ENCODE measurements at regions not wholly inside any gene's neighbourhood (a gene's known extent, or its start where the extent isn't known, plus 50 kb on each side); places are given as distances from the start of the nearest gene placed in this dataset.
"Not testable (repeated sequence)": the region's sequence is repeated elsewhere in the genome, so short reads cannot be mapped to it uniquely, and the experiment has no call there.

- no peak for DNase-seq
Observed at GRCh38 chr3:99295836-99296235, 342.6 kb upstream of the COL8A1 start.

GRCh38 chr3:99294092-99294491 is 344.3 kb upstream of the COL8A1 start:
- DNase-seq: not testable (repeated sequence)

GRCh38 chr3:99287876-99288275 is 350.5 kb upstream of the COL8A1 start:
- no peak for DNase-seq

GRCh38 chr3:99286266-99286845 is 352.0 kb upstream of the COL8A1 start:
- DNase-seq: no peak

GRCh38 chr3:99269606-99270351 is 368.3 kb upstream of the DCBLD2 start:
- DNase-seq: no peak

- DNase-seq: no peak
Observed at GRCh38 chr3:99256788-99257187, 355.3 kb upstream of the DCBLD2 start.

GRCh38 chr3:99253963-99254355 is 352.5 kb upstream of the DCBLD2 start:
- DNase-seq: no peak

GRCh38 chr3:99250821-99251355 is 349.4 kb upstream of the DCBLD2 start:
- DNase-seq: no peak

GRCh38 chr3:99250272-99250671 is 348.8 kb upstream of the DCBLD2 start:
- no peak for DNase-seq

GRCh38 chr3:99249627-99250026 is 348.1 kb upstream of the DCBLD2 start:
- no peak for DNase-seq

- no peak for DNase-seq
Observed at GRCh38 chr3:99248913-99249312, 347.4 kb upstream of the DCBLD2 start.

GRCh38 chr3:99248130-99248529 is 346.6 kb upstream of the DCBLD2 start:
- no peak for DNase-seq

- no peak for DNase-seq
Observed at GRCh38 chr3:99246010-99246654, 344.6 kb upstream of the DCBLD2 start.

GRCh38 chr3:99242271-99242670 is 340.8 kb upstream of the DCBLD2 start:
- no peak for DNase-seq

GRCh38 chr3:99240700-99241099 is 339.2 kb upstream of the DCBLD2 start:
- no peak for DNase-seq

GRCh38 chr3:99236576-99236975 is 335.1 kb upstream of the DCBLD2 start:
- DNase-seq: no peak

GRCh38 chr3:99232696-99233095 is 331.2 kb upstream of the DCBLD2 start:
- no peak for DNase-seq

- no peak for DNase-seq
Observed at GRCh38 chr3:99218468-99218867, 317.0 kb upstream of the DCBLD2 start.

- DNase-seq: no peak
Observed at GRCh38 chr3:99212969-99213368, 311.5 kb upstream of the DCBLD2 start.

- DNase-seq: no peak
Observed at GRCh38 chr3:99211309-99211708, 309.8 kb upstream of the DCBLD2 start.

GRCh38 chr3:99199021-99199420 is 297.5 kb upstream of the DCBLD2 start:
- no peak for DNase-seq

GRCh38 chr3:99191186-99191585 is 289.7 kb upstream of the DCBLD2 start:
- DNase-seq: no peak

- no peak for DNase-seq
Observed at GRCh38 chr3:99188936-99189335, 287.4 kb upstream of the DCBLD2 start.

GRCh38 chr3:99186016-99186415 is 284.5 kb upstream of the DCBLD2 start:
- no peak for DNase-seq
